Neutrophil (primary cell): ENCODE measurements at regions not wholly inside any gene's neighbourhood (a gene's known extent, or its start where the extent isn't known, plus 50 kb on each side); places are given as distances from the start of the nearest gene placed in this dataset.

ENCODE experiments used
- H3K27ac ChIP-seq: fragments of 200-600 bp; sonication (generic); 2 replicates; pipeline ENCODE4 v1.5.1; 2016; ENCODE audit warnings: mild to moderate bottlenecking, moderate library complexity
- H3K27me3 ChIP-seq: fragments of 200-600 bp; sonication (generic); 2 replicates; pipeline ENCODE4 v1.6.0; 2016; ENCODE audit warnings: mild to moderate bottlenecking
- H3K36me3 ChIP-seq: fragments of 200-600 bp; sonication (generic); 2 replicates; pipeline ENCODE4 v1.5.1; 2017
- H3K4me1 ChIP-seq, 2 experiments: fragments of 200-600 bp in 1 of 2; sonication (generic) in 1 of 2; 1 replicate in 1 of 2; 2 replicates in 1 of 2; pipeline versions ENCODE4 v1.5.1 to v1.6.1; 2013 to 2016; ENCODE audit warnings: low read depth in 1 of 2, low read length in 1 of 2, mild to moderate bottlenecking in 1 of 2, moderate library complexity in 1 of 2; ENCODE audit not compliant: control insufficient read depth in 1 of 2, insufficient read depth in 1 of 2
- H3K4me3 ChIP-seq, 2 experiments: fragments of 200-600 bp in 1 of 2; sonication (generic) in 1 of 2; 1 replicate in 1 of 2; 2 replicates in 1 of 2; pipeline ENCODE4 v1.5.1; 2013 to 2016; ENCODE audit warnings: low read depth in 1 of 2, low read length in 1 of 2, mild to moderate bottlenecking in 1 of 2, moderate library complexity in 1 of 2
- H3K9me3 ChIP-seq: fragments of 200-600 bp; sonication (generic); 2 replicates; pipeline ENCODE4 v1.5.1; 2016
- CTCF ChIP-seq: fragments of 200-600 bp; sonication (generic); IDR thresholded peaks from 2 replicates; pipeline ENCODE4 v1.5.1; 2016; ENCODE audit warnings: antibody characterized with exemption

- Histone ChIP-seq H3K4me3 (no peak overlapping the region), H3K9me3 (no peaks in the 10 kb centered on the region), H3K4me1 (no peaks in the 10 kb centered on the region), H3K27ac (no peak overlapping the region), H3K27me3 (peaks cover 83% of the 10 kb centered on the region), H3K36me3 (no peaks in the 10 kb centered on the region)
- TF ChIP-seq CTCF: no peak
These were observed 85.1 kb downstream of the TMEM30B start for GRCh38 chr14:61196034-61196433.

GRCh38 chr14:61193476-61193875 is 87.7 kb downstream of the TMEM30B start:
- H3K4me1 ChIP-seq: no peaks in the 10 kb centered on the region
- H3K4me3 ChIP-seq: no peak overlapping the region
- TF ChIP-seq CTCF: no peak
- no peaks in the 10 kb centered on the region for H3K9me3 ChIP-seq
- no peaks in the 10 kb centered on the region for H3K36me3 ChIP-seq
- H3K27me3 ChIP-seq: peaks cover 85% of the 10 kb centered on the region
- H3K27ac ChIP-seq: no peak overlapping the region

GRCh38 chr14:61192989-61193388 is 88.1 kb downstream of the TMEM30B start:
- peaks cover 85% of the 10 kb centered on the region for H3K27me3 ChIP-seq
- no peak overlapping the region for H3K4me3 ChIP-seq
- no peaks in the 10 kb centered on the region for H3K36me3 ChIP-seq
- H3K9me3 ChIP-seq: no peaks in the 10 kb centered on the region
- no peaks in the 10 kb centered on the region for H3K4me1 ChIP-seq
- H3K27ac ChIP-seq: no peak overlapping the region
- no peak for TF ChIP-seq CTCF

GRCh38 chr14:61191733-61192132 is 89.4 kb downstream of the TMEM30B start:
- Histone ChIP-seq H3K4me3 (no peak overlapping the region), H3K36me3 (no peaks in the 10 kb centered on the region), H3K9me3 (no peaks in the 10 kb centered on the region), H3K27ac (no peak overlapping the region), H3K27me3 (peaks cover 89% of the 10 kb centered on the region), H3K4me1 (no peaks in the 10 kb centered on the region)
- no peak for TF ChIP-seq CTCF

GRCh38 chr14:61190341-61190740 is 90.8 kb downstream of the TMEM30B start:
- TF ChIP-seq CTCF: no peak
- H3K4me1 ChIP-seq: no peaks in the 10 kb centered on the region
- H3K9me3 ChIP-seq: no peaks in the 10 kb centered on the region
- no peak overlapping the region for H3K4me3 ChIP-seq
- peaks cover 100% of the 10 kb centered on the region for H3K27me3 ChIP-seq
- no peak overlapping the region for H3K27ac ChIP-seq
- no peaks in the 10 kb centered on the region for H3K36me3 ChIP-seq
